A673 (cell line): ENCODE measurements at regions not wholly inside any gene's neighbourhood (a gene's known extent, or its start where the extent isn't known, plus 50 kb on each side); places are given as distances from the start of the nearest gene placed in this dataset.

Experiments
- BruUV-seq: library from RNA; stranded (reverse); fragments of 400-500 nt; replicated peaks from 2 replicates; lab custom pipeline; 2021; lab: Mats Ljungman, UMichigan
- CTCF ChIA-PET: fragments of 300-600 bp; sonication (Branson Sonifier 250); formaldehyde crosslinking; loops from one replicate; lab custom pipeline; 2022; ENCODE audit warnings: antibody characterized with exemption; lab: Charles Lee
- POLR2A ChIA-PET: fragments of 300-600 bp; sonication (Branson Sonifier 250); formaldehyde crosslinking; loops from one replicate; lab custom pipeline; 2022; ENCODE audit warnings: antibody characterized with exemption; ENCODE audit not compliant: low non-redundant PET; lab: Charles Lee
- DNase-seq: peaks from one replicate; pipeline ENCODE4 v3.0.0-alpha.2; 2015; ENCODE audit warnings: low spot score
- H3K27ac ChIP-seq: fragments of 200-600 bp; sonication (generic); 2 replicates; pipeline ENCODE4 v1.5.1; 2016; ENCODE audit warnings: mixed run types, low read depth, mild to moderate bottlenecking, mixed read lengths, antibody characterized with exemption, low read length; ENCODE audit not compliant: poor library complexity, severe bottlenecking
- H3K27me3 ChIP-seq: fragments of 200-600 bp; sonication (generic); replicated peaks from 2 replicates; pipeline ENCODE4 v1.6.1; 2017; ENCODE audit warnings: mixed run types, low read depth, mild to moderate bottlenecking, mixed read lengths, antibody characterized with exemption, low read length; ENCODE audit not compliant: insufficient read depth, poor library complexity
- H3K36me3 ChIP-seq: fragments of 200-600 bp; sonication (generic); 2 replicates; pipeline ENCODE4 v1.6.1; 2016; ENCODE audit warnings: mixed run types, mild to moderate bottlenecking, mixed read lengths, antibody characterized with exemption, low read length; ENCODE audit not compliant: insufficient read depth, poor library complexity, severe bottlenecking
- H3K4me1 ChIP-seq: fragments of 200-600 bp; sonication (generic); 2 replicates; pipeline ENCODE4 v1.6.1; 2017; ENCODE audit warnings: mixed run types, mild to moderate bottlenecking, mixed read lengths, antibody characterized with exemption, low read length; ENCODE audit not compliant: insufficient read depth, poor library complexity, severe bottlenecking
- H3K4me3 ChIP-seq: fragments of 200-600 bp; sonication (generic); 2 replicates; pipeline ENCODE4 v1.5.1; 2016; ENCODE audit warnings: low read depth, mixed run types, mild to moderate bottlenecking, mixed read lengths, low read length; ENCODE audit not compliant: poor library complexity, severe bottlenecking
- H3K9me3 ChIP-seq: fragments of 200-600 bp; sonication (generic); 2 replicates; pipeline ENCODE4 v1.6.1; 2016; ENCODE audit warnings: mixed run types, low read depth, mild to moderate bottlenecking, mixed read lengths, antibody characterized with exemption, low read length; ENCODE audit not compliant: poor library complexity, severe bottlenecking
- CTCF ChIP-seq: fragments of 300-800, 200-600 bp; sonication (generic); conservative IDR thresholded peaks from 2 replicates; pipeline ENCODE4 v1.5.1; 2017; ENCODE audit warnings: low read depth, mild to moderate bottlenecking, antibody characterized with exemption, low read length, moderate library complexity, mixed read lengths
- EZH2 ChIP-seq: fragments of 200-600 bp; sonication (generic); IDR thresholded peaks from 2 replicates; pipeline ENCODE4 v1.6.1; 2017; ENCODE audit warnings: borderline replicate concordance, low read depth, mild to moderate bottlenecking, mixed read lengths, antibody characterized with exemption, low read length; ENCODE audit not compliant: poor library complexity, severe bottlenecking
- intact Hi-C: fragments of 100-400 bp; cut with micrococcal nuclease; formaldehyde crosslinking; loops from one replicate; pipeline ENCODE4 v1.10.0; 2022; ENCODE audit not compliant: unreplicated experiment

DNA sequence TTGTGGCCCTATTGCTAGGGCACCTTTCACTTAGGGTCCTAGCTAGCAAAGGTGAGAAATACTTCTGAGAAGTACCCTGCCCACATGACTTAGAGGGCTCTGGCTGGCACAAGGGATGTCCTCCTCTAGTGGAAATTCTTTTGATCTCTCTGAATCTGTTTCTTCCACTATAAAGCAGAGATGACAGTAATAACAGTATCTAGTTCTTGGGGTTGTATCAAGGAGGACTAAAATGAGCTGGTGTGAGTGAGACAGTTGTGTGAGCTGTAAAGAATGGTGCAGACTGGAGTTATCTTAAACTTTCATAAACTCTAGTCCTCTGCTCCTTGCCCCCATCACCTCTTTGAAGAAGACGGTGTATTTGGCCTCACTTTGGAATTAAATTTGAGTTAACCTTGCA lies 157.8 kb upstream of the PLET1 start:
- H3K27me3 ChIP-seq: no peaks in the 10 kb centered on the region
- H3K9me3 ChIP-seq: no peaks in the 10 kb centered on the region
- TF ChIP-seq EZH2 (no peak), CTCF (no peak)
- BruUV-seq: no TSS peak
- no peaks in the 10 kb centered on the region for H3K36me3 ChIP-seq
- no peaks in the 10 kb centered on the region for H3K4me1 ChIP-seq
- no peak for DNase-seq
- H3K27ac ChIP-seq: no peak overlapping the region
- ChIA-PET CTCF (no interaction called here), POLR2A (interaction anchor here (0.7 kb wide), 1 partner anchor 1153 kb away, joined by 3 read pairs; no protein-coding TSS in a partner anchor)
- no peak overlapping the region for H3K4me3 ChIP-seq
- intact Hi-C loops: no loop called here

- Histone ChIP-seq H3K27me3 (no peaks in the 10 kb centered on the region), H3K4me1 (no peaks in the 10 kb centered on the region), H3K27ac (no peak overlapping the region), H3K9me3 (no peaks in the 10 kb centered on the region), H3K36me3 (no peaks in the 10 kb centered on the region), H3K4me3 (no peak overlapping the region)
- TF ChIP-seq CTCF (no peak), EZH2 (no peak)
- BruUV-seq: no TSS peak
- CTCF ChIA-PET: no interaction called here
- intact Hi-C loops: no loop called here
- POLR2A ChIA-PET: no interaction called here
- no peak for DNase-seq
These were observed 161.2 kb upstream of the PLET1 start for GRCh38 chr11:112421879-112422278.

DNA sequence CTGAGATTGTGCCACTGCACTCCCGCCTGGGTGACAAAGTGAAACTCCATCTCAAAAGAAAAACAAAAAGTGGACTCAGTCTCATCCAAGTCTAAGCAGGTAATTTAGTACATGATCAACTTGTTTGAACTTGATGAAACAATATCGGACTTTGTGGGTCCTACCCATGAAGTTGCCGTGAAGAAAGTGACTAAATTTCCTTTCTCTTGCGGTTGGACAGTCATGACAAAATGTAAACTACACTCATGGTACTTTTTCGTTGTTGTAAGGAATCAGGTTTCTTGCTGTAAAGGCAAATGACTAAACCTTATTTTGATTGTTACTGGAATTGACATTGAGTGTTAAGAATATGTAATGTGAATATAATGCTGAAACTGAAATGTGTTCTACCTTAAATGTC lies 164.5 kb upstream of the PLET1 start:
- BruUV-seq: no TSS peak
- Histone ChIP-seq H3K36me3 (no peaks in the 10 kb centered on the region), H3K4me3 (no peak overlapping the region), H3K27ac (no peak overlapping the region), H3K9me3 (no peaks in the 10 kb centered on the region), H3K4me1 (no peaks in the 10 kb centered on the region), H3K27me3 (no peaks in the 10 kb centered on the region)
- TF ChIP-seq EZH2 (no peak), CTCF (no peak)
- ChIA-PET CTCF (no interaction called here), POLR2A (no interaction called here)
- DNase-seq: no peak
- intact Hi-C loops: no loop called here
